ENCODE measurements at regions not wholly inside any gene's neighbourhood (a gene's known extent, or its start where the extent isn't known, plus 50 kb on each side); places are given as distances from the start of the nearest gene placed in this dataset.
"Not testable (repeated sequence)": the region's sequence is repeated elsewhere in the genome, so short reads cannot be mapped to it uniquely, and the experiment has no call there.

DNA sequence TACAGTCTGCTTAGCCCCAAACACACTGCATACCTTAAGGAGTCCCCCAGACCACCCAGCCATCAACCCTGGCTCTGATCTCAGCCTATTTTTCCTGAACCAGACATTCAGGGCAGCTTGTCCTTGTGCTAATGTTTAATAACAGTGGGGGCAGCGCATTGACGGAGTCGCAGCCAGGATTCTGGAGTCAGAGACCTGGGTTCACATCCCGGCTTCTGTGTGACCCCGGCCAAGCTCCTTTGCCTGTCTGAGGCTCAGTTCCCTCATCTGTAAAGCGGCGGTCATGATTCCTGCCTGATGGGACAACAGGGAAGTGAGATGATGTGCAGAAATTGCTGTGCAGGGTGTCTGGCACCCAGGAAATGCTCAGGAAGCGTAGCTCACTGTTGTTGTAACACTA lies 63.1 kb downstream of the MATN1 start:
- peaks cover 5% of the 10 kb centered on the region for H3K27me3 Mint-ChIP-seq
- intact Hi-C loops (cut with micrococcal nuclease) = no loop called here
- no peak overlapping the region for H3K4me3 Mint-ChIP-seq
- H3K9me3 Mint-ChIP-seq = no peaks in the 10 kb centered on the region
- H3K4me1 Mint-ChIP-seq (ENCODE audit: low read depth) = no peaks in the 10 kb centered on the region
- H3K36me3 Mint-ChIP-seq (ENCODE audit: low read depth) = no peaks in the 10 kb centered on the region
- H3K27ac Mint-ChIP-seq = no peak overlapping the region

DNA sequence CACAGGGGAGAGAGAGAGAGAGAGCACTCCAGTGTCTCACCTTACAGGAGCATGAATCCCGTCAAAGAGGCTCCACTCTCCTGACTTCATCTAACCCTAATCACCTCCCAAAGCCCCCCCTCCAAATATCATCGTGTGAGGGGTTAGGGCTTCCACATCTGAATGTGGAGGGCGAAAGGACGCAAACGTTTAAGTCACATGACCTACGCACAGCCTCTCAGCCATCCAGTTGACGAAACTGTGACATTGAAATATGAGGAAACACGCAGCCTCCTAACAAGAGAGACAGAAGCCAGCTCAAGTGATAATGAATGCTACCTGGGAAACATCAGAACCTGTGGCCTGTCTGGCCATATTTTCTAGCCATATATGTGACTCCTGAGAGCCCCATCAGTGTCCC lies 63.7 kb downstream of the MATN1 start:
- peaks cover 5% of the 10 kb centered on the region for H3K27me3 Mint-ChIP-seq

DNA sequence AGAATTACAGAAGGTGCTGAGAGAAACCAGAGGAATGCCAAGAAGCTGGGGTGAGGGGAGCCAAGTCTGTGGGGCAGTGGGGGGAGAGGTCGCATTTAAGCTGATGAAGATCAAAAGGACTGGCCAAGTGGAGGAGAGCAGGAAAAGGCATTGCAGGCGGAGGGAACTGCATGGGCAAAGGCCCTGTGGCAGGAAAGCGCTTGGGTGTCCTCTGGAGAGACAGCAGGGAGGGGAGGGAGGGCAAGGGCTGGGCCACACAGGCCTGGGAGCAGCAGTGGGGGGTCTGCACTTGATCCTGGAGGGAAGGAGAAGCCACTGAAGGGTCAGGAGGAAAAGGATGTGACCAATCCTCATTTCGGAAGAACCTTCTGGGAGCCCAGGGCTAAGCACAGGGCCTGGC lies 65.0 kb downstream of the MATN1 start:
- intact Hi-C loops (cut with micrococcal nuclease); H3K4me1 Mint-ChIP-seq (ENCODE audit: low read depth); H3K9me3 Mint-ChIP-seq; H3K27ac Mint-ChIP-seq; H3K4me3 Mint-ChIP-seq; H3K36me3 Mint-ChIP-seq (ENCODE audit: low read depth); H3K27me3 Mint-ChIP-seq: not testable (repeated sequence)

More for the DNA sequence above, 63.7 kb downstream of the MATN1 start:
- no peaks in the 10 kb centered on the region for H3K9me3 Mint-ChIP-seq
- H3K4me1 Mint-ChIP-seq (ENCODE audit: low read depth) = no peaks in the 10 kb centered on the region
- no peaks in the 10 kb centered on the region for H3K36me3 Mint-ChIP-seq (ENCODE audit: low read depth)
- intact Hi-C loops (cut with micrococcal nuclease) = no loop called here
- no peak overlapping the region for H3K4me3 Mint-ChIP-seq
- no peak overlapping the region for H3K27ac Mint-ChIP-seq

DNA sequence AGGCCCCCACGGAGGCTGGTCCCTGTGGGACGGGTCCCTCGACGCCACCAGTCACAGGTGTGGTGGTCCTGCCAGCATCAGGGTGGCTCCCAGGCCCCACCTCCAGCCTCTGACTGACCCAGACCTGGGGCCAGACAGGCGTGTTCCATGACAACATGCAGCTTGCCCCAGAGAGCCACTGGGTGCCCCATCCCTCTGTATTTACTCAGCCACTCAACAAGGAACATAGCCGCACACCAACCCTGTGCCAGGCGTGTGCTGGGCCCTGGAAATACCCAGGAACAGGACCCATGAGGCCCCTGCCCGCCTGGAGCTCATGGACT lies 65.4 kb downstream of the MATN1 start:
- intact Hi-C loops (cut with micrococcal nuclease) = no loop called here
- Mint-ChIP-seq H3K4me1 (ENCODE audit: low read depth) (no peaks in the 10 kb centered on the region), H3K9me3 (no peaks in the 10 kb centered on the region), H3K27ac (no peak overlapping the region), H3K4me3 (no peak overlapping the region), H3K27me3 (peaks cover 5% of the 10 kb centered on the region), H3K36me3 (ENCODE audit: low read depth) (no peaks in the 10 kb centered on the region)

DNA sequence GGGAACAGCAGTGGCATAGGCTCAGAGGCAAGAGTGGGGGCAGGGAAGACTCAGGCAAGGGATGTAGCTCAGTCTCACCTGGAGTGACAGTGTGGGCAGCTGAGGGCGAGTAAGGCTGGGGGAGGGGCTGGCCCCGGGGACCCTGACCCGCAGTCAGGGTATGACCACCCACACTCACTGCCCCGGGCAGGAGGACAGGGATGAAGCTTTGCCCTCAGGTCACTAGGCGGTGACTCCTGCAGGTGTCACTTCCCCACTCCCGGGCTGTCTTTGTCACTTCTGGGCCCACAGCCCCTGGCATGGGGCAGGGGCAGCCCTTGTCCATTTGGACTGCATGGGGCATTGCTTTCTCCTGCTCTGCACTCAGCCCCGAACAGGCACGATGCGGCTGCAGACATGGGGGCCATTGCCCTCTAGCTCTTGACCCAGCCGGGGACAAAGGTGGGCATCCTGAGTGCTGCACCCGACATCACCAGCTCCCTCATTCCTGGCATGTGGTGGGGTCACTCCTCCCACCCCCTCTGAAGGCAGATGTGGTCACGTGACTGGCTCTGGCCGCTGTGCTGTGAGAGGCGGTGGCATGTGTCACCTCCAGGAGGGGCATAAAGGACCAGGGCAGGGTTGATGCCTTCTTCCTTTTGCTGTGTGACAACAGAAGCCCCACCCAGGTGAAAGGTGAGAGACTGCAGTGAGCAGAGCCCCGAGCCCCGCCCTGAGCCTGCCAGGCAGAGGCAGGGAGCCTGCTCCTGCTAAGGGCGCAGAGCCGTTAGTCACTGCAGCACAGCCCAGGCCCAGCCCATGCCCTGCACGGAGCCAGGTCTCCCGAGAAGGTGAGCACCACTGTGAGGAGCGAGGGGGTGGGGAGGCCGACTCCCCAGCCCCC lies 66.0 kb downstream of the MATN1 start:
- Mint-ChIP-seq H3K27ac (no peak overlapping the region), H3K4me3 (no peak overlapping the region), H3K36me3 (ENCODE audit: low read depth) (no peaks in the 10 kb centered on the region), H3K4me1 (ENCODE audit: low read depth) (no peaks in the 10 kb centered on the region), H3K27me3 (peaks cover 5% of the 10 kb centered on the region), H3K9me3 (no peaks in the 10 kb centered on the region)
- intact Hi-C loops (cut with micrococcal nuclease) = no loop called here

DNA sequence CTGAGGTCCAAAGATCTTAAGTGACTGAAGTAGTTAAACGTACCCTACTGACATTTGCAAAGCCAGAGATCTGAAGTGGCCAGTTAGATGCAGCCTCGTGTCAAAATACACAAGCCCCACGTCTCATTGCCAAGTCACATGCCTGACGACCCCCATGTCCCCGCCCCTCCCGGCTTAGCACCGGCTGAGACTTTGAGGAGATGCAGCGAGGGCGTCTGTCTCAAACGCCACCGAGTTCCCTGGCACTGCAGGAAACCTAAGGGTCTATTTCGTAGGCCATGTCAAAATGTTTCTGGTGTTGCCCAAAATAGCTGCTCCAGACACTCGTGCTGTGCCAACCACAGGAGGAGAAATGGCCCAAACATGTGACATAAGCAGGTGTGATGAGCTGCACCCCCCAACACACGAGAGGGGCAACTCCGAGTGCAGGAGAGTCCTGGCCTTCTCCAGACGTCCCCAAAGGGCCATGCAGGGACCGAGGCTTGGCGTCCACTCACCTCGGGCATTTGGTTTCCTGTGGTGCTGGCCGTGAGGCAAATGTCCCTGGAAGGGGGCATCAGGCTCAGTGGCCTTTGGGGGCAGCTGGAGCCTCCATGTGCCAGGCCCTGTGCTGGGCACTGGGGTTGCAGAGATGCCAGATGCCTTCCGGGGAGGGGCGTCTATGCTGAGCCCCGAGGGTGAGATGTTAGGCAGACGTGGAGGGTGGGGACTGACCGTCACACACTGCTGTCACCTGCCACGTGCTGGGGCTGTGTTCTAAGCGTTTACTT lies 67.0 kb downstream of the MATN1 start:
- H3K9me3 Mint-ChIP-seq = no peaks in the 10 kb centered on the region
- no peak overlapping the region for H3K4me3 Mint-ChIP-seq
- H3K4me1 Mint-ChIP-seq (ENCODE audit: low read depth) = no peaks in the 10 kb centered on the region
- peaks cover 5% of the 10 kb centered on the region for H3K27me3 Mint-ChIP-seq
- intact Hi-C loops (cut with micrococcal nuclease) = no loop called here
- no peak overlapping the region for H3K27ac Mint-ChIP-seq
- H3K36me3 Mint-ChIP-seq (ENCODE audit: low read depth) = no peaks in the 10 kb centered on the region

DNA sequence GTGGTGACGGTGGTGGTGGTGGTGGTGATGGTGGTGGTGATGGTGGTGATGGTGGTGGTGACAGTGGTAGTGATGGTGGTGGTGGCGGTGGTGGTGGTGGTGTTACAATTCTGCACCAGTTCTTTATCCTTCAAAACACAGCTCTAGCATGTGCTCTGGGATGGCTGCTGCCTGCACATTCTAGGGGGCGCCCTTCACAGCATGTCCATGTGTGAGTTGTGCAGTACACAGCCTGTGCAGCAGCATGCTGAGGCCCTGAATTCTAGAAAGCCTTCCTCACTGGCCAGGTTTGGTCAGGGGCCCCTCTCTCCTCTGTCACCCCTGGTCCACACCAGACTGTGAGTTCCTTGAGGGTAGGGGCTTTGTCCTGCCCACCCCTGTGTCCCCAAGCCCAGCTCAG lies 67.7 kb downstream of the MATN1 start:
- intact Hi-C loops (cut with micrococcal nuclease) = no loop called here

DNA sequence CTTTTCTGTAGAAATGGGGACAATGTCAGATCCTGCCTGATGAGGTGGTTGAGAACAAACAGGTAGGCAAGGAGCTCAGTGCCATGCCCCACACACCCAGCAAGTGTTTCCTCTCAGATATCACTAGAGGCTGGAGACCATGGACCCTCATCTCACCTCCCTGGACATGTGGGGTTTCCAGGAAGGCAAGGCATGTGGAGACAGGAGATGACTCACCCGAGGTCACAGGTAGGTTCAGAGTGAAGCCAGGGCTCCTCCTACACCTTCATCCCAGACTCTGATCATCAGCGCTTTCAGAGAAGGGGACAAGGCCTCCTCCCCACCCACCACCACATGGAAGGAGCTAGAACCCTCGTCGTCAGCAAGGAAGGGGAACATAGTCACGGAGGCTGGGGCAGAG lies 69.2 kb downstream of the MATN1 start:
- Mint-ChIP-seq H3K36me3 (ENCODE audit: low read depth) (no peaks in the 10 kb centered on the region), H3K27ac (no peak overlapping the region), H3K9me3 (no peaks in the 10 kb centered on the region), H3K4me1 (ENCODE audit: low read depth) (no peaks in the 10 kb centered on the region), H3K27me3 (peaks cover 23% of the 10 kb centered on the region), H3K4me3 (no peak overlapping the region)
- intact Hi-C loops (cut with micrococcal nuclease) = no loop called here

More for the DNA sequence above, 67.7 kb downstream of the MATN1 start:
- Mint-ChIP-seq H3K36me3 (ENCODE audit: low read depth) (no peaks in the 10 kb centered on the region), H3K4me3 (no peak overlapping the region), H3K4me1 (ENCODE audit: low read depth) (no peaks in the 10 kb centered on the region), H3K27me3 (peaks cover 10% of the 10 kb centered on the region), H3K9me3 (no peaks in the 10 kb centered on the region), H3K27ac (no peak overlapping the region)

DNA sequence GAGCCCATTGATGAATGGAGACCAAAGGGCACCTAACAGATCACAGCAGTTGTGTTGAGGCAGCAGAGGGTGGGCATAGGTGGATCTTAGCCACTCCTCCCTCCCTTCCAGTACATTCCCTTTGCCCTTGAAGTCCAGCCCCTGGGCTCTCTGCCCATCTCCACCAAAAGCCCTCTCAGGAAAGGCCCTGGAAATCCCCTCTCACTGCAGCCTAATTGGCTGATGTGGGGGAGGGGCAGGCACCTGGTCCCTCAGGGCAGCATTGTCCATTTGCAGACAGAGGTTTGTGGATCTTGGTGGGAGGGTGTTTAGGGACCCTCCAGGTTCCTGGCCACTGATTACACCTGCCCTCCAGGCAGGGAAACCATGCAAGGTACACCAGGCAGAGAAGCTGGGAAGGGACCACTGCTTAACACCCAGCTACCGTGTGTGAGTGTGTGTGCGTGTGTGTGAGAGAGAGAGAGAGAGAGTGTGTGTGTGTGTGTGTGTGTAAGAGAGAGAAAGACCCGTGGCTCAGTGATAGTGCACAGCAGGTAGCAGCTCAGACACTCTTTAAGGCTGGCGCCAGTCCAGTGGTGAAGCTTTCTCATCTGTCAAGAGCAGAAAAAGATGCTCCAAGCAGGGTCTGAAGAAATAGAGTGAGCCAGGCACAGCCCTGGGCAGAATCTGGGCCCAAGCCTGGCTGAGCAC lies 71.1 kb downstream of the MATN1 start:
- Mint-ChIP-seq H3K9me3 (no peaks in the 10 kb centered on the region), H3K36me3 (ENCODE audit: low read depth) (no peaks in the 10 kb centered on the region), H3K27ac (no peak overlapping the region), H3K4me1 (ENCODE audit: low read depth) (peaks cover 5% of the 10 kb centered on the region), H3K27me3 (peaks cover 20% of the 10 kb centered on the region), H3K4me3 (no peak overlapping the region)
- intact Hi-C loops (cut with micrococcal nuclease) = no loop called here

DNA sequence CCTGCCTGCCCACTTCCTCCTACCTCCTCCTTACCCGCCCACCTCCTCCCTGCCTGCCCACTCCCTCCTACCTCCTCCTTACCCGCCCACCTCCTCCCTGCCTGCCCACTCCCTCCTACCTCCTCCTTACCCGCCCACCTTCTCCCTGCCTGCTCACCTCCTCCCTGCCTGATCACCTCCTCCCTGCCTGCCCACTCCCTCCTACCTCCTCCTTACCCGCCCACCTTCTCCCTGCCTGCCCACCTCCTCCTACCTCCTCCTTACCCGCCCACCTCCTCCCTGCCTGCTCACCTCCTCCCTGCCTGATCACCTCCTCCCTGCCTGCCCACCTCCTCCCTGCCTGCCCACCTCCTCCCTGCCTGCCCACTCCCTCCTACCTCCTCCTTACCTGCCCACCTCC lies 72.0 kb downstream of the MATN1 start:
- intact Hi-C loops (cut with micrococcal nuclease) = not testable (repeated sequence)

DNA sequence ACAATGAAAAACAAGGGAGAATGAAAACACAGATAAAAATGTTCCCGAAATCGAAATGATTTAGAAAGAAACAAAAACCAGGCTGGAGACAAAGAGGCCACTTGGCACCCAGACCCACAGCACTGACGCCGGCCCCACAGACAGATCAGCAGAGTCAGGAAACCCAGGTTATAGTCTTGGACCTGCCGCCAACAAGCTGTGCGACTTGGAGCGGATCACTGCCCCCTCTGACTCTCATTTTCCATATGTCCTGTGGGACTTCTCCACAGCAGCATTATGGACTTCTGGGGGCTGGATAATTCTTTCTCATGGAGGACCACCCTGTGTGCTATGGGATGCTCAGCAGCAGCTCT lies 72.4 kb downstream of the MATN1 start:
- no peak overlapping the region for H3K27ac Mint-ChIP-seq
- intact Hi-C loops (cut with micrococcal nuclease) = no loop called here
- H3K9me3 Mint-ChIP-seq = no peaks in the 10 kb centered on the region
- H3K4me3 Mint-ChIP-seq = no peak overlapping the region
- peaks cover 20% of the 10 kb centered on the region for H3K27me3 Mint-ChIP-seq
- peaks cover 5% of the 10 kb centered on the region for H3K4me1 Mint-ChIP-seq (ENCODE audit: low read depth)
- no peaks in the 10 kb centered on the region for H3K36me3 Mint-ChIP-seq (ENCODE audit: low read depth)

More for the DNA sequence above, 72.0 kb downstream of the MATN1 start:
- not testable (repeated sequence) for H3K9me3 Mint-ChIP-seq; H3K36me3 Mint-ChIP-seq (ENCODE audit: low read depth); H3K4me1 Mint-ChIP-seq (ENCODE audit: low read depth); H3K4me3 Mint-ChIP-seq; H3K27ac Mint-ChIP-seq
- H3K27me3 Mint-ChIP-seq = peaks cover 20% of the 10 kb centered on the region

DNA sequence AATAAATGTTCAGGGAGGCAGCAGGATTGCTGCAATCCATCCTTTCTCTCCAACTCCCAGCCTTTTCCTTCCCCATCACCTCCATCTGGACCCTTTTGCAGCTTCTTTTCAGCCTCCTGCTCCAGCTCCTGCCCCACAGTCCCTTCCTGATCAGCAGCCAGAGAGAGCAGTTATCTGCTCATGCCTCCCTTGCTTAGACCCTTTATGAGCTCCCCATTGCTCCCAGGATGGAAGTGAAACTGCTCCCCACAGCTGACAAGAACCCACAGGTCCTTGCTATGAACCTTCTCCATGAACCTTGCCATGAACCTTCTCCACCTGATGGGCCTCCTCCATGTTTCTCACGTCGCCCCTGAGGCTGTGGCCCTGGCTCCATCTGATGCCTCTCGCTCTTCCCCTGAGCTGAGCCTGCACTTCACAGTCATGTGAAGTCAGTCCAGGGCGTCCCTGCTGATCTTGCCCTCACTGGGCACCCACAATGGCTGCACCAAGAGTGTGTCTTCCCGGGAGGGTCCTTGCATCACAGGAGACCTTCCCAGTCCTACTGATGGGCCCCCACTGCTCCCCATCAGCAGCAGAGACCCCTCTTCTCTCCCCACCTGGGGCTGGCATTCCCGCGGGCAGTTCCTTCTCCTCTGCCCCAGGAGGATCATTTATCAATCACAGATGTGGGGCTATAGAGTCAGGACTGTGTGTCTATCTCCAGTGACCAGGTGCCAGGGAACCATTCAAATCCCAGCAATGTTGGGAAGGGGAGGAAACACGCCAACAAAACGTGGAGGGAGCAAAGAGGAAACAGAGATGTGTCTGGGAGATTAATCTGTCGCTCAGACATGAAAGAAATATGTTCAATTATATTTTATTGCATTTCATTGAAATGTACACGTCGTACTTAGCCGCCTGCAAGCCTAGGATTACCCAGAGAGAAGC lies 73.1 kb downstream of the MATN1 start:
- Mint-ChIP-seq H3K27ac (no peak overlapping the region), H3K4me1 (ENCODE audit: low read depth) (peaks cover 5% of the 10 kb centered on the region), H3K9me3 (no peaks in the 10 kb centered on the region), H3K36me3 (ENCODE audit: low read depth) (no peaks in the 10 kb centered on the region), H3K27me3 (peaks cover 24% of the 10 kb centered on the region), H3K4me3 (no peak overlapping the region)
- intact Hi-C loops (cut with micrococcal nuclease) = no loop called here

DNA sequence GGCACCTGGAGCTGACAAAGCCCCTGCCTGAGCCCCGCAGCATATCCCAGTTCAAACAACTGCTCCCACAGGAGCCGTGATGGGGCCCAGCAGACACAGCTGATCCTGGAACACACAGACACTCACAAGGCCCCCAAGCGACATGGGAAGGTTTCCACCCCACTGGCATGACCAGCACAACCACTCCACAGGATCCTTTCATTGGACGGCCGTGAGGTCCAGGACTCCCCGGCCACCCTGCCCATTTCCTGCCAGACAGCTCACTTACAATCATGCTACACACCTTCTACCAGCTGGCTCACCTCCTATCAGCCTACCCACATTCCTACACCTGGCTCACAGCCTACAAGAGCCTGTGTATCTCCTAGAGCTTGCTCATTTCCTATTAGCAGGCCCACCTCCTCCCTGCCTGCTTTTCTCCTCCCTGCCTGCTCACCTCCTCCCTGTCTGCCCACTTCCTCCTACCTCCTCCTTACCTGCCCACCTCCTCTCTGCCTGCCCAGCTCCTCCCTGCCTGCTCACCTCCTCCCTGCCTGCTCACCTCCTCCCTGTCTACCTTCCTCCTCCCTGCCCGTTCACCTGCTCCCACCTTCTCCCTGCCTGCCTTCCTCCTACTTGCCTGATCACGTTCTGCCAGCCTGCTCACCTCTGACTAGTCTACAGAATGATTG lies 73.9 kb downstream of the MATN1 start:
- H3K27me3 Mint-ChIP-seq = peaks cover 30% of the 10 kb centered on the region
- no peak overlapping the region for H3K4me3 Mint-ChIP-seq
- no peaks in the 10 kb centered on the region for H3K9me3 Mint-ChIP-seq
- peaks cover 5% of the 10 kb centered on the region for H3K4me1 Mint-ChIP-seq (ENCODE audit: low read depth)
- H3K27ac Mint-ChIP-seq = no peak overlapping the region
- intact Hi-C loops (cut with micrococcal nuclease) = no loop called here
- H3K36me3 Mint-ChIP-seq (ENCODE audit: low read depth) = no peaks in the 10 kb centered on the region

Measured in dendritic cell treated with granulocyte-macrophage colony-stimulating factor and Interleukin-4, amounts not matched to agents 40 ng/mL and 50 ng/mL, for 4 days (primary cell).